A549 (cell line): ENCODE measurements at regions not wholly inside any gene's neighbourhood (a gene's known extent, or its start where the extent isn't known, plus 50 kb on each side); places are given as distances from the start of the nearest gene placed in this dataset.

Experiments used
- CTCF ChIP-seq: fragments of >200 bp; sonication (Bioruptor Twin); formaldehyde crosslinking; IDR thresholded peaks from 3 replicates; pipeline ENCODE4 v1.5.1; 2016
- HMGXB4 ChIP-seq: fragments of 250-450 bp; sonication (Bioruptor Pico); IDR thresholded peaks from 2 replicates; pipeline ENCODE4 v1.5.0; 2021; ENCODE audit warnings: mild to moderate bottlenecking, moderate library complexity, borderline replicate concordance

GRCh38 chr9:25891527-25891926, 213.3 kb upstream of the TUSC1 start:
- TF ChIP-seq CTCF (no peak), HMGXB4 (CRISPR knock-in tag) (no peak)
